Stromal cell of bone marrow (primary cell): ENCODE measurements at regions not wholly inside any gene's neighbourhood (a gene's known extent, or its start where the extent isn't known, plus 50 kb on each side); places are given as distances from the start of the nearest gene placed in this dataset.
"Not testable (repeated sequence)": the region's sequence is repeated elsewhere in the genome, so short reads cannot be mapped to it uniquely, and the experiment has no call there.

Experiments
- DNase-seq: peaks from one replicate; pipeline ENCODE4 v3.0.0-alpha.2; 2012; ENCODE audit warnings: low read depth

DNA sequence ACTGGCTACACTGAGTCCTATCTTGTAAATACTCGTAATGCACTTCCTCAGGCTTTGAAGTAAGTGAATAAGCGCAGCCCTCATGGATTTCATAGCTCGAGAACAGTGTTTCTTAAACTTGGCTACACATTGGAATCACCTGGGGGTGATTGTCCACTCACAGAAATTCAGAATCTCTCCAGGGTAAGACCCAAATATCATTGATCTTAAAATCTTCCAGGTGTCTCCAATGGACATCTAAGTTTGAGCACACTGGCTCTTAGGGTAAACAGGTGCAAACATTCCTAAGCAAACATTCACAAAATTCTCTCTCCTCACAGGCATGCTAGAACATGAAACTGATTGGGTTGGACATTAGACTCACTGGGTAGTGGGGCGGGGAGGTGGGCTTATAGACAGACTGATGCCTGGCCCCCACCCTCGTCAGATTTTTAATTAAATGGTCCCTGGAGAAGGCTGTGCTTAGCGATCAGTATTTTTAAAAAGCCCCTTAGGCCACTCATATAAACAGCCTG lies 279.7 kb upstream of the TBL1XR1 start:
- DNase-seq: no peak

GRCh38 chr3:177478170-177478867 lies 281.0 kb upstream of the TBL1XR1 start:
- peak; percentile 99 for DNase-seq

DNA sequence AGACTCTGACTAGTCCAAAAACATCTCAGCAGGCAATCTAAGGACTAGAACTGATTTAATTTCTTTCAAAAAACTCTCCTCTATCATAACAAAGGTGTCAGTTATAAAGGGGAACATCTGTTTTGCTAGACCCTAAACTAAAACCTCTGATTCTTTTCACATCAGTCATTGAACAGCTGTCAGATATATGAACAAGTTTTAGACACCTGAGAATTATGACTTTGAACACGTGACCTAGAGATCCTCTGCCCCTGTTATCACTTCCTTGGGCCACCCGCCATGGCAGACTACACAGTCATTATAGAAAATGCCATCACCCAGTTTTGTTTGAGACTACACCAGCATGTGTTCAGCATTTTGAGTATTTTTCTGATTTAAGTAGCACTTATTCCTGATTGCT lies 282.3 kb upstream of the TBL1XR1 start:
- no peak for DNase-seq

DNA sequence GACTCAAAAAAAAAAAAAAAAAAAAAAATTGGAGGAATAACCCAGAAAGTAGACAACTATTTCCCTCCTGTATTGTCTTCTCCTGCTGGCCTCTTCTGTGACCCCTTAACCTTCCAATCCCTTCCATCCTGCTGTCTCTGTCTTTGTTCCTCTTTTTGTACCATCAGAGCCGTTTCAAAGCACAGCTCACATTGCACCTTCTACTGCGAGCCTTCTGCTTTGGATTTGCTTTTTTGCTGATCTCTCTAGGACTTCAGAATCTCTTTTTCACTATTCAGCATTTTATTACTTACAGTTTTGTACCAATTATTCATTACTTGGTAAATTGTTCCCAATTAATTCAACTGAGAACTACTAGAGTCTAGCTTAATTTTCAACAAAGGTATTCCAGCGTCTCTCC lies 284.0 kb upstream of the TBL1XR1 start:
- no peak for DNase-seq

DNA sequence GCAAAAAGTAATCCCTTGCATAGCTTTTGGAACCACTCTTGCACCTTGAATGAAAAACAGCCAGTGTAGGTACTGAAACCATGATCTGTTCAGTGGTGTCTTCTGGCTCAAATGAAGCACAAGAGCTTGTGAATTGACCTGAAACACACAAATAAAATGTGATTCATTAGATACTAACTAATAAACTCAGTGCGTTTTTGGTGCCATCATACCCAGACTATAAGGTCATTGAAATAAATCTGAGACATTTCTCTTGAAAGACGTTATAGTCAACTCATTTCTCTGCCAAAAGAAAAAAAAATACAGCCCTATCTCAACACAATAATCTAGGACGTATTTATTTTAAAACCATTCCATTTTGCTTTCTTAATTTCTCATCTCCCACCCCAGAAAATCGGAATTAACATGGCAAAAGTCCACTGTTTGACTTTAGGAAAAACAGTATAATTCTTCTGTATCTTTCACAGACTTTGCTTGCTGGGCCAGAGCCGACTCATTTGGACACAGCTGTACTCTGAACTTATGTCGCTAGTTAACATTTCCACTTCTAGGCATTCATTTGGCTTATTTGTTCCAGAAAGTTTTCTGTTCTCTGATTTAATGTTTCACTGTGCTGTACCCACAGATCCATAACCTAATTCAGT lies 284.9 kb upstream of the TBL1XR1 start:
- no peak for DNase-seq

DNA sequence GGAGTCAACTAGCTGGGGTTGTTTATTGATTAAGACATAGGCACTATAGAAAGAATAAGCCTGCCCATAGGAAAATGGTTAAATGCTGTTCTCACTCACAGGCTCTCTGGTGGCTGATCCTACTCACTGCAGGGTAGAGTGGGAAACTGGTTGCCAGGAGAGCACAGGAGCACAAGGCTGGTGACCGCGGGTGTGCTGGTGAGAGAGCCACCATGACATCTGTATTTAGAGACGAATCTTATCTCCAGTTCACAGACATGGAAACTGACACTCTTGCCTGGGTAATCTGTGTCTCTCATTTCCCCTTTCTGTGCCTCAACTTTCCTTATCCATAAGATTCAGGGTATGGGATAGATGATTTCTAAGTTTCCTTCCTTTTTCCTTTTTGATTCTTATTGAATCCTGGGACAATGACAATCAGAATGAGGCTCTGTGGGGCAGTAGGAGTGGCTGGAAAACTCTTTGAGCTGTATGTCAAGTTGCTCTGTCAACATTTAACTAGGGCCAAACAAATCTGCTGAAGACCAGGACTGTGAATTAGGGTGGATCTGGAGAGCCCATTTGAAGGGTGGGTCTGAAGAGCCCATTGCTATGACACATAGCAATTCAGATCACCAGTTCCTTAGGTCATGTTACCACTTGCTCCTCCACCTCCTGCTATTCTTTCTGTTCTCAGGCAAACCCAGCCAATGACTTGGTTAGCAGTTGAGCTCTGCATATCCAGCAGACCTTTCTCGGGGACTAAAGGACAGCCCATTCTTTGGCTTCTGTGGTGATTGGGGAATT lies 286.1 kb upstream of the TBL1XR1 start:
- no peak for DNase-seq

DNA sequence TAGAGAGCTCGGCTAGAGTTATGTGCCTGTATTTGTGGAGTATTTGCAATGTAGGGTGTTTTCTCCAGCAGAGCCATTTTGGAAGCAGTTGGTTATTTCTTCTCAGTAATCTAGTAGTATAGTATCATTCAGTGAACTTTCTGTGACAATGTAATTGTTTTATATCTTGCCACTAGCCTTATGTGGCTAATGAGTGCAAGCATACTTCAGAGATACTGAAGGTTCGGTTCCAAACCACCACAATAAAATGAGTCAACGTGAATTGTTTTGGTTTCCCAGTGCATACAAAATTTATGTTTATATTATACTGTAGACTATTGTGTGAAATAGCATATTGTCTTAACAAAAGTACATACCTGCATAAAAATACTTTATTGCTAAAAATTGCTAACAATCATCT lies 286.9 kb upstream of the TBL1XR1 start:
- no peak for DNase-seq

- DNase-seq: no peak
Measured at GRCh38 chr3:177484926-177485325, 287.6 kb upstream of the TBL1XR1 start.

DNA sequence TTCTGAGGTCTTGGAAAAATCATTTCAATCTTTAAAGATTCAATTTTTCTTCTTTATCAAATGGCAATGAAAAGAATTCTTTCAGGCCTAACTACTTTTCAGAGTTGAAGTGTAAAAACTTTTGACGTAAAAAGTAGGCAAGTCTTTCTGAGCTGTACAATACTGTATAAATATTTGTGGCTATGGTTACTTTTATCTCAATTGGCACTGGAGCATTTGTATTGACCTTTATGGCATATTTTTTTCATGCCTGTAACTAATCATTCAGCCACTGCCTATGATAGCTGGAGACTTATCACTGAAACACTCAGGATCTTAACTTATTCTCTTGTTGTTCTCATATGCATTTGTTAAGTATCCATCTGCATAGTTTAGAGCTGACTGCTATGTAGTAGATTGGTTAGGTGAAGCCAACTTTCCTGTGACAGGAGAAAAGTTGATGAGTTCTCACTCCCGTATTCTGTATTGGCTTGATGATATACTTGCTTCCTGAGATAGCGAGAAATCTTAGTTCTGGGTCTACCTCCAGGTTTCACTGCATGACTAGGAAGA lies 290.4 kb upstream of the TBL1XR1 start:
- no peak for DNase-seq

DNA sequence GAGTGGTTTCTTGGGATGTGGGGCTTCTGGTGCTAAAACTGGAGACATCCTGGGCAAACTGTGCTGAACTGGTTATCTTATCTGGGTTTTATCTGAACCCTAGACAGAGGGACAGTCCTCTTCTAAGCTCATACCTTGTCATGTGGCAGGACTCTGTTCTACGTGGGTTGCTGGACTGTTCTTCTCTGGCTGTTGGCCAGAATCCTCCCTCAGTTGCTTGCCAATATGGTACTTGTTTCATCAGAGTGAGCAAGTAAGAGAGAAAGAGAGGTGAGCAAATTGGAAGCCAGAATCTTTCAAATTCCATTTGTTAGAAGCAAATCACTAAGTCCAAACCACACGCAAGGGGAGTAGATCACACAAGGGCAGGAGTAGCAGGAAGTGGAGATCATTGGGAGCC lies 291.5 kb upstream of the TBL1XR1 start:
- no peak for DNase-seq

GRCh38 chr3:177490626-177491025 lies 293.3 kb upstream of the TBL1XR1 start:
- DNase-seq: no peak

- peak; percentile 61 for DNase-seq
Measured at GRCh38 chr3:177491296-177492032, 294.2 kb upstream of the TBL1XR1 start.

GRCh38 chr3:177493091-177493490 lies 295.8 kb upstream of the TBL1XR1 start:
- no peak for DNase-seq

DNA sequence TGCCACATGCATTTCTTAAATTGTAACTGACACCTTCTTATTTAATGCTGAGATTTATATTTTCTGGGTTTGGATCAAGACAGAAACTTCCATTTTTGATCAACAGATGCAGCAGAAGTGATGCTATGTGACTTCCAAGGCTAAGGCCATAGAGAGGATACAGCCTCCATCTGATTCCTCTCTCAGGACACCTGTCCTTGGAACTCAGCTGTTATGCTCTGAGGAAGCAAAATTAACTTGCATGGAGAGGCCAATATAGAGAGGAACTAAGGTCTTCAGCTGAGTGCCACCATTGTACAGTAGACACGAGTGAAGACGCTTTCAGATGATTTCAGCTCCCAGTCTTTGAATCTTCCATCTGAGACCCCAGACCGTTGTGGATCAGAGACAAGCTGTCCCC lies 296.9 kb upstream of the TBL1XR1 start:
- no peak for DNase-seq

DNA sequence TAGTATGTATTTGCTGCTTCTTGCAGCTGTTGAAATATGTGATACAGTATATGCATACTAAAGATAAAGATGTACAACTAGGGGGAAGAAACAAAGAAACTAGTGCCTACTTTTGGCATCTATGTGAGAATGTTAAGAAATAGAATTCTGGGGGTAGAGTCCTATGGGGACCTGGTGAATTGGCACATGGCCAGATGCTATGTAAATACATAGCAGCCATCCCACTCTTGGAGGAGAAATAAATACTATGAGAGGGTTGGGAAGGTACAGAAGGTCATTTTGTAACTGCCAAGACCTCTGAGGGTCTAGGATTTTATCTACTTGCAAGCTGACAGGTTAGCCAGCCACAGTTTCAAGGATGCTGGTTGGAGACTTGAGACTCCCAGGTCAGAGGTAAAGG lies 298.3 kb upstream of the TBL1XR1 start:
- DNase-seq: no peak

DNA sequence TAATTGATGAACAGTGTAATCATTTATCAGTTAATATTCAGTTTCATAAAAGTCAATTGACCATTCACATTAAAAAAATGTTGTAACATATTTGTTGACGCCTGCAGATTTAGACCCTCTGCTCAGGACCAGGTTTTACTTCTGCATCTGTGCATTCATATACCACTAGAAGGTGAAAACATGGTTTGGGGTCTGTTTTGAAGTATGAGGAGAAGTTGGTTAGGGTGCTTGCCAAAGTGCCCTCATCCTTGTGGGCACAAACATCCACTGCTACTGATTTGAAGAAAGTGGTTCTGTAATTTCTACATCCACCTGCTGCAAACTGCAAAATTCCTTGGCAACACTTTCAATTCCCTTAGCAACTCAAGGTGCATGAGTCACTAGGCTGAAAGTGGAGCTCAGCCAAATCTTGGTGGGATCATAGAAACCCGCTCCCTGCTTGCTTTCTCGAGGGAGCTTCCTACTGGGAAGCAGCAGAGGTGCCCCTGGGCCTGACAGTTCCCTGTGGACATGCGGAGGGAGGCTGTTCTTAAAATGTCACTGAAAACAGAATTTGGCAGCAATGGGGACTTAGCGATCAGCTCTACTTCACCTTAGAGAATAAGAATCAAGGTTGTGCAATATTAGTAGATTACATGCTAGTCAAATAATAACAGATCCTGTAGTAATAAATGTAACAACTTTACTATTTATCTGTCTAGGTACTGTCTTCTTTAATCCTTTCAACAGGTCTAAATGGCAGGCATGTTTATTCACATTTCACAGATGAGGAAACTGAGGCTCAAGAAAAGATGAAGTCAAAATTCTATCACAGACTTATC lies 301.0 kb upstream of the TBL1XR1 start:
- DNase-seq: no peak

DNA sequence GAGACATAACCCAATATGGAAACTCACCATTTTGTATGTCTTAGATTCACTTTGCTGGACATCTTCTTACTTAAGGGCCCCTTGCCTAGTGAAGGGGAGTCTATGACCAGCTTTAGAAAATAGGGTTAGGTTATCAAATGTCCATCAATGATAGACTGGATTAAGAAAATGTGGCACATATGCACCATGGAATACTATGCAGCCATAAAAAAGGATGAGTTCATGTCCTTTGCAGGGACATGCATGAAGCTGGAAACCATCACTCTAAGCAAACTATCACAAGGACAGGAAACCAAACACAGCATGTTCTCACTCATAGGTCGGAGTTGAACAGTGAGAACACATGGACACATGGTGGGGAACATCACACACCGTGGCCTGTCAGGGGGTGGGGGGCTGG lies 301.8 kb upstream of the TBL1XR1 start:
- not testable (repeated sequence) for DNase-seq

- no peak for DNase-seq
Measured at GRCh38 chr3:177499779-177500423, 302.6 kb upstream of the TBL1XR1 start.

GRCh38 chr3:177510693-177511216 lies 313.5 kb upstream of the TBL1XR1 start:
- DNase-seq: no peak
